ENCODE measurements at regions not wholly inside any gene's neighbourhood (a gene's known extent, or its start where the extent isn't known, plus 50 kb on each side); places are given as distances from the start of the nearest gene placed in this dataset.

GRCh38 chr2:180709392-180710145, 270.8 kb upstream of the UBE2E3 start:
- H2BK15ac ChIP-seq (ENCODE audit: low read depth, low read length) = no peak overlapping the region
- H3K14ac ChIP-seq (ENCODE audit: insufficient read depth, low read length) = no peak overlapping the region
- H2BK5ac ChIP-seq (ENCODE audit: insufficient read length, low read length) = no peak overlapping the region
- H3T11ph ChIP-seq (ENCODE audit: low read length) = no peak overlapping the region
- H3K9me3 ChIP-seq (ENCODE audit: control insufficient read depth, low read depth, low read length) = no peaks in the 10 kb centered on the region
- H2AK5ac ChIP-seq (ENCODE audit: insufficient read length, low read length) = no peak overlapping the region
- no peak overlapping the region for H2BK120ac ChIP-seq (ENCODE audit: low read depth, low read length, poor library complexity, severe bottlenecking)
- no peak overlapping the region for H3K27ac ChIP-seq (ENCODE audit: insufficient read length, low read depth, low read length)
- H3K18ac ChIP-seq (ENCODE audit: insufficient read length, low read depth, low read length) = no peak overlapping the region
- H3K9ac ChIP-seq (ENCODE audit: extremely low read depth, insufficient read length, low read length) = no peak overlapping the region
- H4K5ac ChIP-seq (ENCODE audit: insufficient read length, low read depth, low read length) = no peak overlapping the region
- no peak overlapping the region for H4K91ac ChIP-seq (ENCODE audit: insufficient read length, low read depth, low read length)
- Mint-ChIP-seq H3K27me3 (ENCODE audit: low read depth) (no peaks in the 10 kb centered on the region), H3K4me1 (no peaks in the 10 kb centered on the region), H3K4me3 (no peak overlapping the region), H3K27ac (no peak overlapping the region), H3K9me3 (peaks cover 10 to 13% of the 10 kb centered on the region in 2 experiments; a peak in 3 of 5 replicates), H3K36me3 (ENCODE audit: insufficient read depth in 1 of 3, low read depth in 3 of 3) (peaks cover 0 to 9% (median 1%) of the 10 kb centered on the region in 3 experiments; a peak in 3 of 7 replicates)
- no peak overlapping the region for H3K4me2 ChIP-seq (ENCODE audit: insufficient read depth, insufficient read length, low read length)
- H3K23me2 ChIP-seq (ENCODE audit: insufficient read length, low read depth, low read length, poor library complexity, severe bottlenecking) = no peaks in the 10 kb centered on the region
- WGBS (ENCODE audit: extremely low coverage, insufficient read length, low lambda C conversion rate) = no CpG with 5 or more reads among the region's 5 CpGs
- H2BK12ac ChIP-seq (ENCODE audit: insufficient read length, low read depth, low read length) = no peak overlapping the region
- no peak overlapping the region for H3K56ac ChIP-seq (ENCODE audit: insufficient read length, low read depth, low read length)
- no peak overlapping the region for H3K23ac ChIP-seq (ENCODE audit: insufficient read length, low read depth, low read length)
- H3K4ac ChIP-seq (ENCODE audit: low read depth, low read length) = no peak overlapping the region
- DNase-seq = no peak
- H3K27me3 ChIP-seq (ENCODE audit: insufficient read depth, low read length) = no peaks in the 10 kb centered on the region
- no peaks in the 10 kb centered on the region for H3K4me1 ChIP-seq (ENCODE audit: insufficient read depth, low read length)
- no peak overlapping the region for H2AFZ ChIP-seq (ENCODE audit: low read length)
- H4K20me1 ChIP-seq (ENCODE audit: control insufficient read depth, insufficient read depth, insufficient read length) = no peaks in the 10 kb centered on the region
- H3K79me1 ChIP-seq (ENCODE audit: insufficient read depth, low read depth, low read length, poor library complexity, severe bottlenecking) = no peaks in the 10 kb centered on the region
- H3K79me2 ChIP-seq (ENCODE audit: insufficient read depth, low read length) = no peaks in the 10 kb centered on the region
- H4K8ac ChIP-seq (replicated peaks; ENCODE audit: insufficient read length, low read depth, low read length) = no peak overlapping the region
- no peak for TF ChIP-seq CTCF (conservative IDR thresholded peaks at IDR 0.05)
- no peak overlapping the region for H2BK20ac ChIP-seq (ENCODE audit: low read depth, low read length, poor library complexity, severe bottlenecking)

Measured in H9 (cell line).